Colon (tissue), 2 donors: ENCODE measurements at regions not wholly inside any gene's neighbourhood (a gene's known extent, or its start where the extent isn't known, plus 50 kb on each side); places are given as distances from the start of the nearest gene placed in this dataset.

Source experiments
- FAIRE-seq: peaks from 2 replicates; lab custom pipeline; 2012; peaks lifted over from hg19 to GRCh38; lab: Jason Lieb, UNC
- donor health status: control.
- donor health status: control.

GRCh38 chr2:88832992-88833389 is 141.5 kb downstream of the RPIA start:
- no peak for FAIRE-seq

GRCh38 chr2:88834376-88834775 is 142.9 kb downstream of the RPIA start:
- no peak for FAIRE-seq

DNA sequence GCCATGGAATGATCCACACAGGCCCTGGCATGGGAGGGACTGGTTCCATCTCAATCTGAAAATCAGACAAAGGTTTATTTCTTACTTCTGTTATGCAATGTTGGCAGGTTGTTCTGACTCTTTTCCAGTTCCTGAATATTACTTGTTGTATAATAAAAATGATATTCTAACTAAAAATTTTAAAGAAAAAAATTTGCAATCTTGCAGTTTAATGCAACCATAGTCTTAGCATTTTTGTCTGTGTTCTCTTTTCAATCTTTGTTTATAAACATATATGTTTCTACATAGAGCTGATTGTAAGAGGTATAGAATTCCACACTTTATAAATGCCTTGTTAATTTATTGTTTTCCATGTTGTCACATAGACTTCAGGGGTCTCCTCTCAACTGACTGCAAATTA is 143.4 kb downstream of the RPIA start:
- no peak for FAIRE-seq

DNA sequence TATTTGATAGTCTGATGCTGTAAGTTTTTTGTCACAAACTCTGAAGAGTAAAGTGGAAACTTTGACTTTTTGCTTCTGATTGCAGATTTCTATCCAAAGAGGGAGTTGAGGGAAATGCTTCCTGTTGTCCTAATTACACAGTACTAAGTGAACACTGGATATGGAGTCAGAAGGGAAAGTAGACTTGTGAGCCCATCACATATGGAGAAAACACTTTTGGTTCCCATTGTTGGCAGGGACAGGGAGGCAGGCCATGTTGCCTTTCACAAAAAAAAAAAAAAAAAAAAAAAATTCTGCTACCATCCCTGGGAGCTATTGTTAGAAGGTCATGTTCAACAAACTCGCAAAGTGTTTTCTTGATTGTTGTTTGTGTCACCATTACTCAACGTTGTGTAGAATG is 144.3 kb downstream of the RPIA start:
- FAIRE-seq = no peak

DNA sequence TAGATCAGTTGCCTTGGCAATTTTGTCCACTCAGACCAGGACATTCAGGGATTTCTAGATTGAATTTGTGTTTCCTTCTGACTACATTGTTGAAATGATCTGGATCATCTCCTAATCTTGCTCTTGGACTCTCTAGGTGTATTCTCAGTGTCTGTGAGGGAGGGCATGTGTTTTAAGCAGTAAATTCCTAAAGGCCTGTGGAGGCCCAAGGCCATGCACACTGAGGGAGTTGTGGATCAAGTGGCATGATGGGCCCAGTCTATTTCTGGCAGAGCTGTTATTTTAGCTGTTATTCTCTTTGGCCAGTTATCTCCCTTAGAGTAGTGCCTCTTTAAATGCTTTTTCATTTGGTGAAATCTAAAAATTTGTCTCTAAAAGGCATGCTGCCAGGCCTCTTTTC is 144.9 kb downstream of the RPIA start:
- FAIRE-seq = no peak

DNA sequence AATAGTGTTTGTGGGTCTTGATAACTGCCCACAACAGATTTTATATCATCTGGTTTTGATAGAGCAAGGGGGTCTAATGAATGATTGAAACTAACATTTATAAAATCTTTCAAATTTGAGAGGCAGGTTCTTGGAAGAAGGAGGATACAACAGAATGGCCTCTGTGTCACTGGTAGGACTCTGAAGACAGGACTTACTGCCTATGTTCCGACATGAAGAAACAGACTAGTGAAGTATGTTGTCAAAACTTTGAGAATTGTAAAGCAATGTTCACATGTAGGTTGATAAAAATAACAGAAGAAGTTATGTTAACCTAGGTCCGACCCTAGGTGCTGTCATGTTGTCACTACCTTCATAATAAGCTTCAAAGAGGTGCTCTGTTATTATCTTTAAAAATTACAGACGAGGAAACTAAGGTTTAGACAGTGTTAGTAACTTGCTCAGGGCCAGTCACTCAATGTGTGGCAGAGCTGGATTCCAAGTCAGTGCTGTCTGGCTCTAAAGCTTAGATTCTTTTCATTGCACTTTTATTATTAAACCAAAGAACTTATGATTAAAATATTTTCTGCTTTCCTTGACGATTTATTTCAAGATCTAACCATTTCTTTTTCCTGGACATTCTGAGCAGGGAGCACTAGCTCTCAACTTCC is 146.2 kb downstream of the RPIA start:
- FAIRE-seq = no peak

DNA sequence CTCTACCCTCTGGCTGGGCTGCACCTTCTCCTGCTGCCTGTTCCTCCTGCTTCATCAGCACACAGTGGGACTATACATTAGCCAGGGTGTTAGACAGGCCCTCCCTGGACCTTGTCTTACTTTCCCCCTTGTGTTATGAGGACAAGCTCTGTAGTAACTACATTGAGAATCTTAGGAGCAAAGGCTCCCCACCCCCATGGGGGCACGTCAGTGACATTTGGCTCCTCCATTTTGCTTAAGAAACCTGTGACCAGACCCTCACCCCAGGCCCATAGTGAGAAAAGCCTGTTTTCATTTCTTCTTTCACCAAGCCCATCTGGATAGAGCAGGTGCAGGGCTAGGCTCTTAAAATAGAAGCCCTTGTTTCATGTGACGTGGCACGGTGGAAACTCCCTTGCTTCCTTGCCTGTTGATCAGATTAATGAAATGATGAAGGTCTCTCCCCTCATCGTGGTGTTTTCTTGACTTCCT is 146.7 kb downstream of the RPIA start:
- FAIRE-seq = no peak

DNA sequence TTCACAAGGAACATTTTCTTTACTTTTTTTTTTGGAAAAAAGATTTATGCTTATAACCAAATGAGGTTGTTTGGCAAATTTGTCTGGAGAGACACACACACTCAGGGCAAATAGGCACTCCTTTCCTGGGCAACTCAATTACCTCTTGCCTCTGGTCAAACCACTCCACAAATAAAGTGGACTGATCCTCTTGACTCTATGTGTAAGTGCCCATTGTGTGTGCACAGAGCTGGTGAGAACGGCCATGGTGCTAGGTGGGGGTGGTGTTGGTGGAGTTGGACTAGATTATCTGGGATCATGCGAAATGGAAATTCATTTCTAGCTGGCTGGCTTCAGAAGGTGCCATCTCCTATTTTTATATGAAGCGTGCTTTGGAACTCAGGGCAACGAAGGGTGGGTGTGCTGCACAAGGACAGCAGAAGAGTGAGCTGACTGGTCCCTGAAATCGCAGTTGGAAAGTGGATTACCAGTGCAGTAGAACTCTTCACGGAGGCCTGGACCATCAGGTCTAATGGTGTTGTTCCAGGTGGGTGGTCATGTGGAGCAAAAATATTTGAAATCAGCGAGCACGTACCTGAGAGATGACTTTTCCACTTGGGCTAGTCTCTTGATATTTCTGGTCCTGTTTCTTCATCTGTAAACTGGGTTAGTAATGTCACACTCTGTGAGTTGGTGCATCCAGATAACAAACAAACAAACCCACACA is 149.9 kb downstream of the RPIA start:
- FAIRE-seq = no peak

- no peak for FAIRE-seq
Observed at GRCh38 chr2:88842656-88843460, 151.4 kb downstream of the RPIA start.

DNA sequence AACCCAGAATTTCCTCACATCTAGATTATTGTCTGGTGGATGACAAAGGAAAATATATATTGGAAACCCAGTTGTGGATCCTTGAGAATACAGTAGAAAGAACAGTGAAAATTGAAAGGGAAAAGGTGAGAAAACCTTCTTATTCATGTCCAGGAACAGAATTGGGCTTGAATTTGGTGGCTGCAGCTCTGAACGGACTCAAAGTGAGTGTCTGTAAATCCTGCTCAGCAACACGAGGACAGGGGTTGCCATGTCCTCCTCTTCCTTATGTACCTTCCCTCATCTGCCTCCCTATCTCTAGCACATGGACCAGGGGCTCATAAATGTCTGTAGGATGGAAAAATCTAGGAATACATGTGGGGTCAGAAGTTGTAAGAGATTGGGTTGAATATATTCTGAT is 152.2 kb downstream of the RPIA start:
- FAIRE-seq = no peak

DNA sequence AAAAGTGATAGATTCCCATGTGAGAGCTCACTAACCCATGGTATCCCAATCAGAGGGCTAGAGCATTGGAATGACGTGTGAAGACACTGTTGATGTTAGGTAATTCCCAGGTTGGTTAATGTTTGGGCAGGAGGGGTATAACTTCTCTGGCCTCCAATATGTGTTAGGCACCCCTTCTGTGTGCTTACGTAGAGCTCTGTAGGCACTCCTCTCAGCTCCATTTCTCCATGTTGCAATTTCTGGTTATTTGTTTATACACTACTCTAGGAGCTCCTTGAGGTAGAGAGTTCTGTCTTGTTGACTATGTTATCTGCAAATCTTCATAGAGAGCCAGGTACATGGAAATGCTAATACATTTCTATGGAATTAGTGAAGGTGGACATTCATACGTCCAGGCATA is 153.5 kb downstream of the RPIA start:
- no peak for FAIRE-seq

DNA sequence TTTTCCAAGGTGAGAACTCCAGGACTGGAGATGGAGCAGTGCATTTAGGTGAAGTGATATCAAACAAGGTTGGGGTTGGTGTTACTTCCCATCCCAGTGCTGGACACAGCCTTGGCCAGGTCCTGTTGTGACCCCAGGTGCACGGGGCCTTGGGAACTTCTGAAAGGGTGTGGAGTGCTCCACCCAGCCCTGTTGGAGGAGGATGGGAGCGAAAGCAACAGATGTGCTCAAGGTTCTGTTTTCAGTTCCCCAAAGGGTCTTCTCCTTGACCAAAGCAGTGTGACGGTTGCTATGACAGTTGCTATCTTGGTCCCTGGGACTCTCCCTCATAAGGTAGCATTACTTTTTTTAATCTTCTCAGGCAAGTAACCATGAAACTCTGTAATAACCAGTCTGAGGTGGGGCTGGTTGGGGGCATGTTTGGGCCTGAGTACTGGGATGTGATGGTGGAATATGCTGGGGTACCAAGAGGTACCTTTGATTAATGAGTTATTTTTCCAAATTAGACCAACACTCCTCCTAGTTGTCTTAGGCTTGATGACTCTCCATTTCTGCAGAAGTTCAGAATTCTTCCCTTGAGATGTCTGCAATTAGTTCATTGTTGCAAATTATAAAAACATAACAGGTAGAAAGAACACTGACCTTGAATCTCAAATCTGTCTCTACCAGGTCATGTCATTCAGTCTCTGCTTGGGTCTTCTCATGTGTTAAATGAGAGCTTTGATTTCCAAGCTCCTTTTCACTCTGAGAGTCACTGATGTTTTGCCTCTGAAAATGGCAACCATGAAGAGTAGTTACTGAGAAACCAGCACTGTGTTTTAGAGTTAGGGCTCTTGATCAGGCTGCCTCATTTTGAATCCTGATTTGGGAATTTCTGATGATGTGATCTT is 154.5 kb downstream of the RPIA start:
- no peak for FAIRE-seq

GRCh38 chr2:88852753-88853402 is 161.4 kb downstream of the RPIA start:
- no peak for FAIRE-seq

- no peak for FAIRE-seq
Observed at GRCh38 chr2:88853403-88853790, 161.9 kb downstream of the RPIA start.

DNA sequence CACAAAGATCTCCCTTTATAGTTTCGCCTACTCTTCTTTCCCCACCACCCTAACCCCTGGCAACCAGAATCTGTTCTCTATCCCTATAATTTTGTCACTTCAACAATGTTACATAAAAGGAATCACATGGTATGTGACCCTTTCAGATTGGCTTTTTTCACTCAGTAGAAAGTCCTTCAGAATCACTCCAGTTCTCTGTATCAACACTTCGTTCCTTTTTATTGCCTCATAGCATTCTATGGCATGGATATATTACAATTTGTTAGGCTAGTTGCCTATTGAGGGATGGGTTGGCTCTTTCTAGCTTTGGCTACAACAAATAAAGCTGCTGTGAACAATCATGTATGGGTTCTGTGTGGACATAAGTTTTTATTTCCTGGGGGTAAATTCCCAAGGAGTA is 163.1 kb downstream of the RPIA start:
- no peak for FAIRE-seq

DNA sequence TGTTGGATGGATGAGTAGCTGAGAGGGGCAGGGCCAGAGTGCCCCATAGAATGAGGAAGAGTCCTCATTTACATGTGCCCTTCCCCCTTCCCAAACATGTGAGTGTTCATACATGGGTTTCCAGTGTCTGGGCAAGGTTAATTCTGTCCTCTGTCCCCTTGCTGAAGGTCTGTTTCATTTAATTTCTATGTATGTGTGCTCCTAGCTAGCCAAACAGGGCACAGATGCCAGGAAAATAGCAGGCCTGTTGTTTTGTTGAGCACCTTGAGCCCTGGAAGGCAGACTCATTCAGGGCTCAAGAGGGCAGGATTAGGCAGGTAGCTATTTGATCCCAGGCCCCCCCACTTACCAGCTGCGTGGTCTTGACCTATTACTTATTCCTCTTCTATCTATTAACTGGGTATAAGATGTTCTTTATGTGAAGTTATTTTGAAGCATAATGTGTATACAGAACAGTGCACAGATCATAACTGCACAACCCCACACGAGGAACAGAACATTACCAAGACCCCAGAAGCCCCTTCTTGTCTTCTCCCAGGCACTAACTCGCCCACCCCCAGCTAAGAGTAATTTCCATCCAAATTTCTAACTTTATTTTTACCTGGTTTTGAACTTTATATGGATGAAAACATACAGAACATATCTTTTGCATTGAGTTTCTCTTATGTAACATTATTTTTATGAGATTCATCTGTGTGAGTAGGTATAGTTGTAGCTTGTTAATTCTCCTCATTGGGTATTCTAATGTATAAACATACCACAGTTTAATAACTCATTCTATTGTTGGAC is 164.3 kb downstream of the RPIA start:
- no peak for FAIRE-seq

DNA sequence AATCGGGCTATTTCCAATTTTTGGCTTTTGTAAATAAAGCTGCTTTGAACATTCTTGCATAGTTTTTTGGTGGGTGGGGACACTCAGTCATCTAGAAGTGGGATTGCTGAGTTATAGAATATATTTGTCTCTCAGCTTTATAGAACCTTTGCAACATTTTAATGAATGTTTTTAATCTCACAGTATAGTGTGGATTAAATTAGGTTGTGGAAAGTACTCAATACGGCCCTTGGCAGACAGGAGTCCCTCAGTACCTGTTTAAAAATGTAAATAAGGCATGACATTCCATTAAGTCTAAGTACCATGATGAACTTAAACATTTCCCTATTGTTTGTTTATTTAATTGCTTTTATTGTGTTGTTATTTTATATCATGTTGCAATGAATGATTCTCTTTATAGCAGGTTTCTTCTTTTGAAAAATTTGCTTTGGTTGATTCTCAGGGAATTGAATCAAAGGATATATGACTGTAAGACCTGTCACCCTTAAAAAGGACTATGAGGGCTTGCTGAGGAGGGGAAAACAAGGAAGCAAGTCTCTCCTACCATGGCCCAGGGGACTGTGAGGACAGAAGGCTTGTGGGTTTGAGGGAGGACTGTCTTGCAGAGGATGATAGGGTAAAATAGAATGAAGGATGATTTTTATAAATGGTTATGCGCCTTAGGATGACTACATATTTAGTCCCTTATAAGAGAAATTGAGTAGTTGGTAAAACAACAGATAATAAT is 165.1 kb downstream of the RPIA start:
- FAIRE-seq = no peak

- FAIRE-seq = no peak
Observed at GRCh38 chr2:88857274-88857741, 165.8 kb downstream of the RPIA start.

DNA sequence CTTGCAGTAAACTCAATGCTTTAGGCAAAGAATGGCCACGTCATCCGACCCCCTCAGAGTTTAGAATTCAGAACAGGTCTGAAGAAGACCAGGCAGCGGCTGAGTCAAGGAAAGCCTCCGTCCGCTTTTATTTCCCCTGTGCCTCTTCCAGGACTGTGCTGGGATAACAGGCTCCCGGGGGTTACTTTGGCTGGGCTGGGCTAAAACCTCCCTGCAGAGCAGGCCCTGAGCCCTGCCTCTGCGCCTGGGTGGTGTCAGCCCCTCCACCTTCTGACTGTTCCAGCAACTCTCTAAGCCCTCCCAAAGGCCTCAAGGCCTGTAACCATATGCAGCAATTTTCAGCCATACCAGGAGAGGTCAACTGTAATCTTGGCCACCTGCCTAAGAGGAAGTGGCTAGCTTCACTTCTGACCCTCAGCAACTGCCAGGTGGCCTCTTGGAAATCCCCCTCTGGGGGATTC is 166.5 kb downstream of the RPIA start:
- no peak for FAIRE-seq

DNA sequence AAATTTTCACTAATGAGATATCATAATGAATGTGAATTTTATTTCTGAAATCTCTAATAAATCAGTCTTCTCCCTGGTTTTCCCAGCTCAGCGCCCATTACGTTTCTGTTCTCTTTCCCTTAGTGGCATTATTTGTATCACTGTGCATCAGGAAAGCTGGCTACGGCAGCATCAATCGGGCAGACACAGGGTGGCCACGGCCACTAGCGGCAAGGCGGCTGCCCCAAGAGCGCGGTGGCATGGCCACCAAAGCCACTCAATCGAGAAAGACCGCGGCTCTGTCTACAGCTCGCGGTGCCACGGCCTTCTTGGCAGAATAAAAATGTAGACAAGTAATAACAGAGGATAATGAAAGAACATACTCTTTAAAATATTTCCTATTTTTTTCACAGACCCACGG is 168.0 kb downstream of the RPIA start:
- FAIRE-seq = no peak
